OCI-LY1 (cell line): ENCODE measurements at regions not wholly inside any gene's neighbourhood (a gene's known extent, or its start where the extent isn't known, plus 50 kb on each side); places are given as distances from the start of the nearest gene placed in this dataset.
"Not testable (repeated sequence)": the region's sequence is repeated elsewhere in the genome, so short reads cannot be mapped to it uniquely, and the experiment has no call there.

Source experiments
- EZH2 ChIP-seq: fragments of 200-600 bp; sonication (generic), shearing (Covaris generic); IDR thresholded peaks from 2 replicates; pipeline ENCODE4 v1.8.0; 2017; ENCODE audit warnings: borderline replicate concordance, mixed run types, mild to moderate bottlenecking, antibody characterized with exemption, low read length, moderate library complexity, mixed read lengths
- TF ChIP-seq, protein P1 (sequence below): fragments of 200-600 bp; sonication (generic), shearing (Covaris generic); IDR thresholded peaks from 2 replicates; pipeline ENCODE4 v1.5.1; 2017; ENCODE audit warnings: mild to moderate bottlenecking, antibody characterized with exemption, low read length, moderate library complexity, mixed read lengths

DNA sequence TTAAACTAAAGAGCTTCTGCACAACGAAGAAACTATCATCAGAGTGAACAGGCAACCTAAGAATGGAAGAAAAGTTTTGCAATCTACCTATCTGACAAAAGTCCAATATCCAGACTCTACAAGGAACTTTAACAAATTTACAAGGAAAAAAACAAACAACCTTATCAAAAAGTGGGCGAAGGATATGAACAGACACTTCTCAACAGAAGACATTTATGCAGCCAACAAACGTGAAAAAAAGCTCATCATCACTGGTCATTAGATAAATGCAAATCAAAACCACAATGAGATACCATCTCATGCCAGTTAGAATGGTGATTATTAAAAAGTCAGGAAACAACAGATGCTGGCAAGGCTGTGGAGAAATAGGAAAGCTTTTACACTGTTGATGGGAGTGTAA is 55.5 kb upstream of the XPO1 start:
- TF ChIP-seq, protein P1, sequence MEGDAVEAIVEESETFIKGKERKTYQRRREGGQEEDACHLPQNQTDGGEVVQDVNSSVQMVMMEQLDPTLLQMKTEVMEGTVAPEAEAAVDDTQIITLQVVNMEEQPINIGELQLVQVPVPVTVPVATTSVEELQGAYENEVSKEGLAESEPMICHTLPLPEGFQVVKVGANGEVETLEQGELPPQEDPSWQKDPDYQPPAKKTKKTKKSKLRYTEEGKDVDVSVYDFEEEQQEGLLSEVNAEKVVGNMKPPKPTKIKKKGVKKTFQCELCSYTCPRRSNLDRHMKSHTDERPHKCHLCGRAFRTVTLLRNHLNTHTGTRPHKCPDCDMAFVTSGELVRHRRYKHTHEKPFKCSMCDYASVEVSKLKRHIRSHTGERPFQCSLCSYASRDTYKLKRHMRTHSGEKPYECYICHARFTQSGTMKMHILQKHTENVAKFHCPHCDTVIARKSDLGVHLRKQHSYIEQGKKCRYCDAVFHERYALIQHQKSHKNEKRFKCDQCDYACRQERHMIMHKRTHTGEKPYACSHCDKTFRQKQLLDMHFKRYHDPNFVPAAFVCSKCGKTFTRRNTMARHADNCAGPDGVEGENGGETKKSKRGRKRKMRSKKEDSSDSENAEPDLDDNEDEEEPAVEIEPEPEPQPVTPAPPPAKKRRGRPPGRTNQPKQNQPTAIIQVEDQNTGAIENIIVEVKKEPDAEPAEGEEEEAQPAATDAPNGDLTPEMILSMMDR, result not testable (repeated sequence)
- not testable (repeated sequence) for TF ChIP-seq EZH2
